ENCODE measurements at regions not wholly inside any gene's neighbourhood (a gene's known extent, or its start where the extent isn't known, plus 50 kb on each side); places are given as distances from the start of the nearest gene placed in this dataset.

DNA sequence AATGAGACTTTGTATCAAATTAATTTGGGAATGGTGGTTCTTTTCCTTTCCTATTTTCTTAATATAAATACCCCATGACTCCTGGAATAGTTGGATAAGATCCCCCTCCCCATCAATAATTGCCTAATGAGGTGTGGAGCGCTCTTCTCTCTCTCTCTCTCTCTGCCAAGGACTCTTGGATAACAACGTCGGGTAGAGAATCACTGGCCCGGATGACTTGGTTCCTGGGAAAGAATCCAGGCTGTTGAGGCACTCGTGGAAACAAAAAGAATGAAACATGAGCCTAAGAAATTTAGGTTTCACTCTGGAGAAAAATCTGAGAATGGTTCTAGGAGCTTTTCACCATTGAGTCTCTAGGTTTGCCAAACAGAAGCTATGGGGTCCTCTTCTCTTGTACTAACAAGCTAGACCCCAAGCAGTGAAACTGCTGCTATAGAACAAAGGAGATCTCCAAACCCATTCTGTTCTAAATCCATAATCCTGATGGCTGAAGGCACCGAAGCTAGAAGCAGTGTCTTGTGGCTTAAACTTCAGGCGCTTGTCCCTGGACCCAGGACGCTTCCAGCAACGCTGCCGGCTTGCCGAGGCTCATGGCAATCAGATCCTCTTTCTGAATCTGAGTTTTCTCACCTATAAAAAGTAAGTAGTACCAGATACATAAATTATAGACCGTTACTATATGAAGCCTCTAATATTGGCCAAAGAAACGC is 241.6 kb upstream of the BTBD3 start:
- TF ChIP-seq, protein P1, sequence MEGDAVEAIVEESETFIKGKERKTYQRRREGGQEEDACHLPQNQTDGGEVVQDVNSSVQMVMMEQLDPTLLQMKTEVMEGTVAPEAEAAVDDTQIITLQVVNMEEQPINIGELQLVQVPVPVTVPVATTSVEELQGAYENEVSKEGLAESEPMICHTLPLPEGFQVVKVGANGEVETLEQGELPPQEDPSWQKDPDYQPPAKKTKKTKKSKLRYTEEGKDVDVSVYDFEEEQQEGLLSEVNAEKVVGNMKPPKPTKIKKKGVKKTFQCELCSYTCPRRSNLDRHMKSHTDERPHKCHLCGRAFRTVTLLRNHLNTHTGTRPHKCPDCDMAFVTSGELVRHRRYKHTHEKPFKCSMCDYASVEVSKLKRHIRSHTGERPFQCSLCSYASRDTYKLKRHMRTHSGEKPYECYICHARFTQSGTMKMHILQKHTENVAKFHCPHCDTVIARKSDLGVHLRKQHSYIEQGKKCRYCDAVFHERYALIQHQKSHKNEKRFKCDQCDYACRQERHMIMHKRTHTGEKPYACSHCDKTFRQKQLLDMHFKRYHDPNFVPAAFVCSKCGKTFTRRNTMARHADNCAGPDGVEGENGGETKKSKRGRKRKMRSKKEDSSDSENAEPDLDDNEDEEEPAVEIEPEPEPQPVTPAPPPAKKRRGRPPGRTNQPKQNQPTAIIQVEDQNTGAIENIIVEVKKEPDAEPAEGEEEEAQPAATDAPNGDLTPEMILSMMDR (IDR thresholded peaks at IDR 0.05) = no peak
- TF ChIP-seq POLR2A (IDR thresholded peaks at IDR 0.05) = no peak
